GM12891 (cell line): ENCODE measurements at regions not wholly inside any gene's neighbourhood (a gene's known extent, or its start where the extent isn't known, plus 50 kb on each side); places are given as distances from the start of the nearest gene placed in this dataset.

ENCODE experiments used
- PAX5 ChIP-seq: IDR thresholded peaks from 2 replicates; pipeline ENCODE4 v1.6.1; 2011; ENCODE audit warnings: low read length, moderate library complexity, mild to moderate bottlenecking; ENCODE audit not compliant: insufficient read depth, severe bottlenecking
- POLR2A ChIP-seq: IDR thresholded peaks from 2 replicates; pipeline ENCODE4 v1.6.1; 2011; ENCODE audit warnings: low read depth, low read length, control low read depth
- POLR2AphosphoS5 ChIP-seq: IDR thresholded peaks from 2 replicates; pipeline ENCODE4 v1.6.1; 2011; ENCODE audit warnings: low read depth, low read length, control low read depth
- POU2F2 ChIP-seq: IDR thresholded peaks from 2 replicates; pipeline ENCODE4 v1.6.1; 2011; ENCODE audit warnings: low read depth, mild to moderate bottlenecking, control low read depth, low read length, moderate library complexity
- SPI1 ChIP-seq: IDR thresholded peaks from 2 replicates; pipeline ENCODE4 v1.6.1; 2011; ENCODE audit warnings: low read depth, low read length, control low read depth
- TAF1 ChIP-seq: IDR thresholded peaks from 2 replicates; pipeline ENCODE4 v1.6.1; 2011; ENCODE audit warnings: low read depth, low read length, control low read depth

DNA sequence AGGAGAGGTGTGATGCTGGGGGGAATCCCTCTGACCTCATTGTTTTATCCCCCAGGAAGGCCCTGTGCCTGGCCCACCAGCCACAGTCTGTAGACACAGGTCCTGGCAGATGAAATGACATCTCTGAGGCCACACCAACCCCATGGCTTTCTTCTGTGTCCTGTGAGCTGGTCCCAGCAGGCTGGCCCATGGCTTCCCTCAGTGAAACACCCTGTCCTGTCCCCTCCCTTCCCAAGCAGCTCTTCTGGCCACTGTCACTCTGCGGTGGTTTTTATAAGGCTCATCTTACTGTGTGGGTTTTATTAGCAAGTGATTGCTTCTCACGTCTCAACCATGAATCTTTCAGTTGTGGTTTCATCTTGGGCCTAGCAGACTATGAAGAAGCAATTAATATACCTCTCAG is 81.6 kb upstream of the CALM2 start:
- TF ChIP-seq POLR2A (no peak), TAF1 (no peak), POLR2AphosphoS5 (no peak), PAX5 (no peak), SPI1 (no peak), POU2F2 (no peak)
